GM12891 (cell line): ENCODE measurements at regions not wholly inside any gene's neighbourhood (a gene's known extent, or its start where the extent isn't known, plus 50 kb on each side); places are given as distances from the start of the nearest gene placed in this dataset.

ENCODE experiments used
- POLR2A ChIP-seq: IDR thresholded peaks from 2 replicates; pipeline ENCODE4 v1.6.1; 2011; ENCODE audit warnings: low read depth, low read length, control low read depth
- POLR2AphosphoS5 ChIP-seq: IDR thresholded peaks from 2 replicates; pipeline ENCODE4 v1.6.1; 2011; ENCODE audit warnings: low read depth, low read length, control low read depth
- SPI1 ChIP-seq: IDR thresholded peaks from 2 replicates; pipeline ENCODE4 v1.6.1; 2011; ENCODE audit warnings: low read depth, low read length, control low read depth

DNA sequence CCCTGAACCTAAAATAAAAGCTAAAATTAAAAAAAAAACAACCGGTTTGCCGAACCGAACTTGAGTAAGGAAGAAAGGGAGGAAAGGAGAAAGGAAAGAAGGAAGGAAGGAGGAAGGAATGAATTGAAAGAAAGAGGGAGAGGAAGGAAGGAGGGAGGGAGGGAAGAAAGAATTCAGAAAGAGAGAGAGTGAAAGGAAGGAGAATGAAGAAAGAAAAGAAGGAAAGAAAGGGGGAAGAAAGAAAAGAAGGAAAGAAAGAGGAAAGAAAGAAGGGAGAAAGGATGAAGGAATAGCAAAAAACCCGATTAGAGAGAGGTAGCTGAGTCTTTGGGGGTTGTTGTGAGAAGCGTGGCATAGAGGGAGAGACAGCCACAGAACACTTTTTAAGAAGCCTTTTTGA, 121.4 kb downstream of the FGF18 start:
- TF ChIP-seq SPI1 (no peak), POLR2AphosphoS5 (no peak), POLR2A (no peak)
